Thyroid gland (tissue), 4 donors: ENCODE measurements at regions not wholly inside any gene's neighbourhood (a gene's known extent, or its start where the extent isn't known, plus 50 kb on each side); places are given as distances from the start of the nearest gene placed in this dataset.

ENCODE experiments used
- POLR2A ChIP-seq, 2 donors: fragments of 450-650 bp; IDR thresholded peaks; one replicate each; pipeline ENCODE4 v1.6.1; 2017; ENCODE audit warnings: antibody characterized with exemption in 2 of 2, mild to moderate bottlenecking in 2 of 2, moderate library complexity in 1 of 2
- TF ChIP-seq, protein P1 (sequence below), 6 experiments: fragments of 200-600 bp in 3 of 6; fragments of 450-650 bp in 3 of 6; sonication (generic) in 3 of 6; IDR thresholded peaks; one replicate each; pipeline ENCODE4 v1.5.1; 2016 to 2019; ENCODE audit warnings: antibody characterized with exemption in 6 of 6, mild to moderate bottlenecking in 2 of 6, inconsistent platforms in 1 of 6, moderate library complexity in 1 of 6

DNA sequence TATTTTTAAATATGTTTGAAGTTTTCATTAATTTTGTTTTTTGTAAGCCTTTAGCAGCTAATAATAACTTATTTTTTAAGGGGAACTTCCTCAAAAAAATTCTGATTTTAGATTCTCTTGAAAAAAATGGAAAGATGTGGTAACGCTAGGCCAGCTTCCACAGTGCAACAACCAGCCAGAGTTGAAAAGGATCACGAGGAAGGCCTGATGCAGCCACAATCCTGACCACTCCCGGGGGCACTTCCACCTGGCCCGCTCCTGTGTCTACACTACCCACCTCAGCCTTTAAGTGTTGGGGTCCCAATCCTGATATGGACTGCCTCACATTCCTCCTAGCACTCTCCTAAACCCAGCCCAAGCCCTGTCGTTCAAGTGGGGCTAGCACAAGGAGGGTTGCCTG lies 101.1 kb downstream of the TMEM17 start:
- TF ChIP-seq, protein P1, sequence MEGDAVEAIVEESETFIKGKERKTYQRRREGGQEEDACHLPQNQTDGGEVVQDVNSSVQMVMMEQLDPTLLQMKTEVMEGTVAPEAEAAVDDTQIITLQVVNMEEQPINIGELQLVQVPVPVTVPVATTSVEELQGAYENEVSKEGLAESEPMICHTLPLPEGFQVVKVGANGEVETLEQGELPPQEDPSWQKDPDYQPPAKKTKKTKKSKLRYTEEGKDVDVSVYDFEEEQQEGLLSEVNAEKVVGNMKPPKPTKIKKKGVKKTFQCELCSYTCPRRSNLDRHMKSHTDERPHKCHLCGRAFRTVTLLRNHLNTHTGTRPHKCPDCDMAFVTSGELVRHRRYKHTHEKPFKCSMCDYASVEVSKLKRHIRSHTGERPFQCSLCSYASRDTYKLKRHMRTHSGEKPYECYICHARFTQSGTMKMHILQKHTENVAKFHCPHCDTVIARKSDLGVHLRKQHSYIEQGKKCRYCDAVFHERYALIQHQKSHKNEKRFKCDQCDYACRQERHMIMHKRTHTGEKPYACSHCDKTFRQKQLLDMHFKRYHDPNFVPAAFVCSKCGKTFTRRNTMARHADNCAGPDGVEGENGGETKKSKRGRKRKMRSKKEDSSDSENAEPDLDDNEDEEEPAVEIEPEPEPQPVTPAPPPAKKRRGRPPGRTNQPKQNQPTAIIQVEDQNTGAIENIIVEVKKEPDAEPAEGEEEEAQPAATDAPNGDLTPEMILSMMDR (IDR thresholded peaks at IDR 0.05): no peak
- no peak for TF ChIP-seq POLR2A (IDR thresholded peaks at IDR 0.05)
